NCI-H345 treated with DMSO at 0.1 percent for 48 hours (cell line): ENCODE measurements at regions not wholly inside any gene's neighbourhood (a gene's known extent, or its start where the extent isn't known, plus 50 kb on each side); places are given as distances from the start of the nearest gene placed in this dataset.

ENCODE experiments used
- DNase-seq: peaks from one replicate; lab custom pipeline; 2025; ENCODE audit not compliant: unreplicated experiment; lab: John Stamatoyannopoulos, UW

DNA sequence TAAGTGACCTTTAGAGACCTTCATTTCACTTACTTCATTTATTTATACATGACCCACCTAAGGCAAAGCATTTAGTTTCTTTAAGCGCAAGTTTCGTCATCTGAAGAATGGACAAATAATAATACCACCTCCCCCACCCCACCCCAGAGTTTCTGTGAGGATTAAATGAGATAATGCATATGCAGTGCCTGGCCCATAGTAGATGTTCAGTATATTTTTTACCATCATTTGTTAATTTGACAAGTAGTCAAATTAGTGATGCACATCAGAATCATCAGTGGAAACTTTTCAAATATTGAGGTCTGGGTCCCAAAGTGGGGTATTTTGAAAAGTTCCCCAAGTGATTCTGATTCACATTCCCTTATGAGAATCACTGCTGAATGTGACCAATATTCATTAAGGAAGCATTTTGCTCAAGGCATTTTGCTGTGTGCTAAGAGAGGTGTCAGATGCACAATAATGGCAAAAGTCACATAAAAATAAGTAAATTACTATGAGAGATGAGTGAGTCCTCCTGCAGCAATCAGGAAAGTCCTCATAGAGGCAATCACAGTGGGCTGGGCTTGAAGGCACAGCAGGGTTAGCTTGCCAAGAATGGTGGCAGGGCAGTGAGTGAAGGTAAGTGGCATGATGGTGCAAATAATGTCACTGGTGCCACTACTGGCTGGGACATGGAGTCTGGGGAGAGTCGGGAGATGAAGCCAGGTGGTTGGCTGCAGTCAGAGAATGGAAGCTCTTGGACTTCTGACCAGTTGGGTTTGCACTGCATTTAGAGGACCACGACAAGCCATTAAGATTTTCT, 244.1 kb downstream of the PTEN start:
- DNase-seq = no peak

DNA sequence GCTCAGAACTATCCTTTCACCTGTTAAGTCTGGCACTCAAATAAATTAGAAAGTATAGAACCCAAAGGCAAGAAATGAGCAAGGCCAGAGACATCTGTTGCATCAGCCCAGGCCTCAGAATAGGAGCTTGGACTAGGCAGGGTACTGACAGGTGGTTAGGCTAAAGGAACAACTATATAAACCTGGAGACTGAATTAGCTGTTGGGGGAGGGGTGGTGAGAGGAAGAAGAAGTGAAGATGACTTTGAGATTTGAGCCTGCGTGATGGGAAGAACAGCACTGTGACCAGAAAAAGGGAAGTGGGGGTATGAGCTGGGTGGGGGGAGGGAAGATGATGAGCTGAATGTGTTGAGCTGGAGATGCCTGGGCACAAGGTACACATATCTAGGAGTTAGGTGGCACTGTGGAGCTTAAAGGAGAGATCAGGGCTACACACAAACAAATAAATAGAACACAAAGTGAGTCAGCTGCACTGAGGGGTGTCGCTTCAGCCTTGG, 244.7 kb downstream of the PTEN start:
- DNase-seq = no peak

DNA sequence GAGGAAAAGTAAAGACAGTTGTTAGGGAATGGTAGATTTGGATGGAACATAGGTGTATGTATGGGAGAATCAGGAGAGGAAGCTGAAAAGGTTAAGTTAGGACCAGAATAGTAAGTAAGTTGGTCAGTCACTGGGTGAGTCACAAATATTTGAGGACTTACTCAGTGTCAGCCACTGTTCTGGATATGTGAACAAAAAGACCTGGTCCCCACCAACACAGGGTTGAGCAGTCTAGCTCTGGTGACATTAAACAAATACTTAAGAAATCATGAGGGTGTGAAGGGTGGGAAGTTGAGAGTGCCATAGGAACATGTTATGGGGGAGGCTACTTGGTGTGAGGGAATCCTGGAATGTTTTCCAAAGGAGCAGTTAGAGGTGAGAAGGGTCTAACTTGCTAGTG, 246.9 kb downstream of the PTEN start:
- DNase-seq = no peak

DNA sequence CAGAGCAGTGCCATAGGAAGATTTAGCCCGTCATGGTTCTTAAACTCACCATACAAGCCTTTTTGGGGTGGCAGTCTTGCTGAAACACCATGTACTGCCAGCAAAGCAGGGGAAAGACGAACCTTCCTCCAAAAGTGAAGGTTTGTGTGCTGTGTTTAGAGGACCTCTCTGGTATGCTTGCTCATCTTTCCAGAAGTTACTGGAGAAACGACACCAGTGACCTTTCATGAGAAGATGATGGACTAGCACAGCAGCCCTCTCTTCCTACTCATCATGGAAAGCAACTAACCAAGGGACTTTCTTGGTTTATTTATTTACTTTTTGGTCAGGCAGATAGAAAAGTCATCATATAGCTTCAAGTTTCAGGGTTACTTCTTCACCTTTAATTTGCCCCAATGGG, 247.4 kb downstream of the PTEN start:
- DNase-seq = no peak

DNA sequence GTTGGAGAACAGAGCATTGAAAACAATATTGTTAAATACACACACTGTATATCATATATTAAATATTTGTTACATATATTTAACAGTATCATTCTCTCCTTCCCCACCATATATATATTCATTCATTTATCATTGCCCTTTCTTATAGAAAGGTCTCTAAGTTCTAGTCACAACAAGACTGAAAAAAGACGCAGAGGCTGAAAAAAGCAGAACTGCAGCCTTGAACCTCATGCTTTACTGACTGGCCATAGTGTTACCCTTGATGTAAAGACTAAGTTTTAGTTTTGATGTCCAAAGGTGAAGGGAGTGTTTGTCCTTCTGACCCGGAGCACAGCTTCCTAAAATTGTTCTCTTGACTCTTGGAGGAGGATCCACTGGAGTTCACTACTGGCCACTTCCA, 247.9 kb downstream of the PTEN start:
- no peak for DNase-seq

DNA sequence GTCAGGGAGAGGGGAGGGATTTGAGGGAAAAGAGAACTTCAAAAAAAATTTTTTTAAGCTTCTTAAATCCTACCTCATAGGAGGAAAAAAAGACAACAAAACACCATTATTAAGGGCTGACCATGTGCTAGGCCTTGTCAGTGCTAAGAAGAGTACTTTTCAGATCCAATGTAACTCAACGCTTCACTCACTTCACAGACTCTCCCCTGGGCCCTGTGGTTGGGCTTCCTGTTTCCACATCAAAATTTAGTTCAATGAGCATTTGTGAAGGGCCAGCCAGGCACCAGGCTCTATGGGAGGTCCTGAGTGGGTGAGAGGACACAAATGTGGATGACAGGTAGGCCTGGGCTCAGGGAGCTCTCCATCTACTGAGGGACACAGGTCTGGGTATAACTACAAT, 249.8 kb downstream of the PTEN start:
- DNase-seq = no peak

DNA sequence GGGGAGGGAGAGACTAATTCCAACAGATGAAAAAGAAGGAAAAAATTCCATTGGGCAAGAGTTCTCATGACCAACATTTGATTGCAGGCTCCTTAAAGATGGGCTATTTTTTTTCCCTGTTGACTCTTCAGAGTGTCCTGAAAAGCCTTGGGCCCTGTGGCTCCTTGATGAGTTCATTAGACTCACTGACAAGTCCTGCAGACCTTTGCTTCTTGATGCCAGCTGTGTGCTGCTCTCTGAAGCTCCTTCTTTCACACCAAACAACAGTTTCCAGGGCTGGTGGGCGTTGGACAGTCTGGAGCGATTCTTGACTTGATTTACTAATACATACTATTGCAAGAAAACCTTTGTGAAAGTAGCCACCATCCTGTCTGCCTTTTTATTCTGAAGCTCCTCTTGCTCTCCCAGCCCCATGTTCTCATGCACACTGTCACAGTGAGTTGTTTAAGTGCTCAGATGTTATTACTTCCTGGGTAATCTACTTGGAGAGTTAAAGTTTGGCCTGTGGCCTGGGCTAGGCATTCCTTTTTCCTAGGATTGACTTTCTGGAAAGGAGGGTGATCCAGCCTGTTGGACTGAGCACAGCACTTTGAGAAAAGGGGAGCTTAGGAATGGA, 250.3 kb downstream of the PTEN start:
- no peak for DNase-seq

DNA sequence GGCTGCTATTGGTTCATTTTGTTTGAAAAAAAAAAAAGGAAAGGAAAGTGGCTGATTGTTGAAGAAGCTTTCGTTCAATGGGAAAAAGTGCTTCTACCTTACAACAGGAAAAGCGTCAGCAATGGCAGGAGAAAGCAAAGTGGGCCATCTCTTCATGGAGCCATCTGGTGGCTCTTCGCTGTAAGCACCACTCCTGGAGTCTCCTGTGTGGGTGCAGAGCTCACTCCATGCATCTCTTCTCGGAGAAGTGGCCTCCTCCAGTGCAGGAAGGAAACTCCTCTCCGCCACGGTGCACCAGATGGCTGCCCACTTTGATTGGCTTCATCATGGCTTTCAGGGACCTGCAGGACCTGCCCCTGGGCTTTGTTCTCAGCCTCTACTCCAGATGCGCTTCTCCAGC, 250.9 kb downstream of the PTEN start:
- peak; percentile 19 for DNase-seq

DNA sequence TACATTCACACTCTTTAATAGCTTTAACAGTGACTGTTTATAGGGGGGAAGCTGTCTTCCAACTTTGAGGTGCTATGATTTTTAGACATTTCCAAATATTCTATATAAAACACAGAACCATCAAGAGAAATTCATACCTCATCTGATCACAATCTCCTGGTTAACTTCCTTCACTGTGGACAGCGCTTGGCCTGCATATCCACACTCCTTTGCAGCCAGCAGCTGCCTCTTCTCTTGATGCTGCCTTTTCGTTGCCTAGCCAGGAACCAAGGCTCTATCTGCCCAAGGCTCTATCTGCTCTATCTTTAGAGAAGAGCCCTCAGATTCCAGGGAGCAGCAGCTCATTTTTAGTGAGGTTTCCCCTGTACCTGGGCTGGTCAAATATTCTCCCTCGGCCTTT, 252.0 kb downstream of the PTEN start:
- DNase-seq = no peak

DNA sequence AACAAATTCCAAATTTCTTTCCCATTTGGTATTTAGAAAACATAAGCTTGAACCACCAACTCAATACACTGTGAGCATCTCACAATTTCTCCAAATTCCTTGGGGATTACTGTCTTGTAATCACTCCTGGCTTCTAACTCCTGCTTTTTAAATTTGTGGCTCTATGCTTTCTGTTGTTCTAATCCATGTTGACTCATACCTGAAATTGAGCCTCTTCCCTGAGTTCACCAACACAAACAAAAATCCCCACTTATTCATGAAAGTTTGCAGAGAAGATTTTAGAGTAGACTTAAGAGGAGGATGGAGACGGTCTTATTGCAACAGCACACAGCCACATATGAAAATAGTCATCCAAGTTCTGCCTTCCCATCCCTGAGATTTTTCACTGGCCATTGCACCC, 252.5 kb downstream of the PTEN start:
- no peak for DNase-seq

DNA sequence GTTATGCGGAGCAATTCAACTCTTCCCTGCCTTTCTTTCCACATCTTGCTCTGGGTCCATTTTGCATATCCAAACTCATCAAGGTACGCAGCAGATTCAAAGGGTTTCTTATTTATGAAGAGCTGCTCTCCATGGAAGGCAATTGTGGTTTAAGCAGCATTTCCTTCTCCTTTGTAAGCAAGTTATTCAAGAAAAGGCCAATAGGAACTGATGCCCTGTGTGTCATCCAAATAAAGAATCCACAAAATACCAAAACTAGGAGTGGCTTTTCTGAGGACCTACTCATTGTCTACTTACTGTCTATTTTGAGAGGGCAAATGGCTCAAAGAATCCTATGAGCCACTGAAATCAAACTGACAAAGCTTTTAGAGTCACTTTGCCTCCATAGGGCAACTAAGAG, 253.1 kb downstream of the PTEN start:
- no peak for DNase-seq

DNA sequence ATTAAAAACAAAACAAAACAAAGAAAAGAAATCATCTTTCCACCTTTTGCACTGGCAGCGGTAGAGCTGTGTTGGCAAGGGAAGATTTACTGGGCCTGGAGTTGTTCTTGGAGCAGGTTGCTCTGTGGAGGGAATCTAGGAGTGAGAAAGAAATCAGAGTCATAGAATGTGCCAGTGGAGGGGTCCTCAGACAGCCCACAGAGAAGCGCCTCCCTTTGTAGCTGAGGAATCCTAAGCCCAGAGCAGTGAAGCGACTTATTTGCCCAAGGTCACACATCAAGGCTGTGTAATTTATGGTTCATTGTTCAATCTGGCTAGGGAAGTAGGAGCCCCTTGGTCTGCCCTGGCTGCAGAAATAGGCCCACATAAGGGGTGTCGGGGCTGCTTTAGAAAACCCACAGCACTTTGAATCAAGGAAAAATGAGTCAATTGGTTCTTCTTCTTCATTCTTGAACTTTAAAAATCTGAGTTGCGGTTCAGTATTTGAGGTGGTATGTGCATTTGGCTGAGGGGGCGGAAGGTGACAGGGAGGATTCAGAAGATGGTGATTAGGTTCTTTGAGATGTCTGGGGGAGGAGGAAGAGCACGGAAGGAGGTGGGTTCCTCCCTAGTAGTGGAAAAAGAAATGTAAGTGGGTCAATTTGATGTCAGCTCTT, 253.7 kb downstream of the PTEN start:
- no peak for DNase-seq

DNA sequence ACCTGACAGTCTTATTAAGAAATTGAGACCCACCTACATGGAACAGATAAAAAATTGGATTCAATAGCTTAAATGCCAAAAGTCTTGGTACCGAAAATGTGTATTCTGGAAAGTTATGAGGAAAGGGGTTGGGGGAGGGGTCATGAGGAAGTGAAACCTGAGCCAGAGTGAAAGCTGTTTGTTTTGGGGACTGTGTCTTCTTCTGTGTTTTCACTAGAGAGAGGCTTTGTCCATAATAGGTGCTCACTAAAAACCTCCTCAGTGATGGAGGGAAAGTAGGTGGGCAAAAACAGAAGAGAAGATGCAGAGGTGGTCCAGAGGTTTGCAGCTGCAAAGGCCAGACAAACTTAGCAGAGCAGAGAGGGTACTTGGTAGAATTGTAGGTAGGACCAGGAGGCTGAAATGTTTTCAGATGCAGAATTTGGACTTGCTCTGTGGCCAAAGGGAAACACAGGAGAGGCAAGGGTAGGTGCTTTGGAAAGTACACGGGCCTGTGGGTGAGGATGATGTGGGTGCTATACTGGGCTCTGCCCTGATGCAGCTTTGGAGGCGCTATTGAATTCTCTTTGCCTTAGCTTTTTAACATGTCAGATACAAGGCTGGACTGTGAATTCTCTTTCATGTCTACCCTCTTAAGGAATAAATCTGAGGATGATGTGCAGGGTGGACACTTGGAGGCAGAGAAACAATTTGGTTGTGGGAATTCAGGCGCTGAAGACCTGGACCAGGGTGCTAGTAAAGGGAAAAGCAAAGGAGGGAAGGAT, 254.6 kb downstream of the PTEN start:
- no peak for DNase-seq

DNA sequence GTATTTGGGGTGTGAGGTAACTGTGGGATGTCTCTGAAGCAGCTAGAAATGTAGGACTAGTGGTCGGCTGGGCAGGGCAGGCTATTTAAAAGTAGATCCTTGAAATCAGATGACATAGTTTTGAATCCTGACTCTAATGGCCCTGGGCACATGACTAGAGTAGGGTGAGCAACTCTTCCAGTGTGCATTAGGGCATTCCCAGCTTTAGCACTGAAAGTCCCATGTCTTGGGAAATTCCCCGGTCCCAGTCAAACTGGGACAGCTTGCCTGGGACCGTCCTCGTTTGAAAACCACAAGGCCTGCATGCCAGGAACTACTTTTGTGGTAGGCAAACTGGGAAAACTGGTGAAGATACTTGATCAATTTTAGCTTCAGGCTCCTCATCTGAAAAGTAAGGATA, 255.3 kb downstream of the PTEN start:
- no peak for DNase-seq

DNA sequence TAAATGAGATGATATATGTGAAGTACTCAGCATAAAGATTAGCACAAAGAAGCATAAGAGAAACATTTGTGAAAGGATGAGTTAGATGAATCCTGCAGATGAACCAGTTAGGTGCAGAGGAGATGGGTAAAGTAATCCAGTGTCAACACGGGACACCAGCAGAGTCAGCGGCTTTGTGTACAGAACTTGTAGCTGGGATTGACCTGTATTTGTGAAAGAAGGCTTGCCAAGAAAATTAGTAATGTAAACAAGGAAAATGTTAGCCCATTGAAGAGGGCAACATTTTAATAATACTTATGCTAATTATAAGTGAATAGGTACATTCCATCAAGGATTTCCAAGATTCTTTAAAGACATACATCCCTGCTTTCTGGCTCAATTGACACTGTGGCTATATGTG, 255.7 kb downstream of the PTEN start:
- DNase-seq = no peak

DNA sequence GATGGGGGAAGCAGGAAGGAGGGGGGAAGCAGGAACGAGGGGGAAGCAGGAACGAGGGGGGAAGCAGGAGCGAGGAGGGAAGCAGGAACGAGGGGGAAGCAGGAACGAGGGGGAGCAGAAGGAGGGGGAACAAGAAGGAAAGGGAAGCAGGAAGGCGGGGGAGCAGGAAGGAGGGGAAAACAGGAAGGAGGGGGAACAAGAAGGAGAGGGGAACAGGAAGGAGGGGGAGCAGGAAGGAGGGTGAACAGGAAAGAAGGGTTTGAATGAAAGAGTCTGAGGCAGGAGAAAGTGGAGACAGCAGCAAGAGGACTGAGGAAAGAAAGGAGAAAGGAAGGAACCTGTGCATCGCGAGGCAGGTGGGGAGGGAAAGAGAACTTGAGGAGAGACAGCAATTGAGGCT, 256.6 kb downstream of the PTEN start:
- no peak for DNase-seq

DNA sequence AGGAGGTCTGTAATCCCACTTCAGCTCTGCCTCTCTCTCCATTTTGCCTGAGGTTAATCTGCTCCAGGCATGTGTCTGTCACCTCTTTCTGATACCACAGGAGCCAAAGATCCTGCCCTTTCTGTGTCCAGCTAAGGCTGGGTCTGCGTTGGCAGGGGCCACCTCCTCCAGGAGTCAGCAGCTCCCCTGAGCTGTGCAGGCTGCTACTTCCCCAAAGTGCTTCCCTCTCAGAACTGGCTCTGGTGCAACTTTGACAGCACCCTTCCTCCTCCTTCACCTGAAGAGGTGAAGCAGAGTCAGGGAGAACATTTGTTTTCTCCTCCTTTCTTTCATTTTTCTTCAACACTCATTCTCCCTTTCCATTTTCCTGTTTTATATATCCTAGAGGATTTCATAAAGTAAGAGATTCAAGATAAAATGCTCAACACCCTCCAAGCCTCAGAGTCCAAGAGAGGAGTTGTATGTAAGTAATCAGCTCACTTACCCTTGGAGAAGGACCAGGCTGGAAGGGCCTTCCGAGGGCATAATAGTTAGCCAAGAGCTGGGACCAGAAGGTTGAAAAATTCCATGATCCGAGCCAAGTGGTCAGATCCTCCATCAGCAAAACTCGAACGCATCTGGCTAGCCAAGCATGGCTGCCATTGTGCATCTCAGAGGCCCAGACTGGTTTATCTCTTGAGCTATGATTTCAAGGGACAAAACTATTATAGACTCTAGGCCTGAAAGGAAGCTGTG, 257.3 kb downstream of the PTEN start:
- DNase-seq = no peak

DNA sequence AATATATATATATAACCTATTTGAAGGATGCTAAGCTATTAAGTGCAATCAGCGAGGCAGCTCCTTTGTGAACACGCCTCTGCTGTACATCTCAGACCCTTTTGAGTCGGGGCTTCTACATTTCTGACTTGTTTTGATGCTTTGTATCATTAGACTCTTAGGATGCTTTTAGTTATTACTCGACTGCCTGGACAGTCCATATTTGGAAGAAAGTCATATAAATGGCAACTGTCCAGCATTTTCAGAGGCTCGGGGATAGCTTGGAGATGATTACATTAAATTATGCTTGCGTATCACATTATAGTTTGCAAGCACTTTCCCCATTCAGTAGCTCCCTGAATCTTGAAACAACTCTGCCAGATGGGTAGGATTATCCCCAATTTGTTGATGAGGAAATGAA, 257.9 kb downstream of the PTEN start:
- DNase-seq = no peak

DNA sequence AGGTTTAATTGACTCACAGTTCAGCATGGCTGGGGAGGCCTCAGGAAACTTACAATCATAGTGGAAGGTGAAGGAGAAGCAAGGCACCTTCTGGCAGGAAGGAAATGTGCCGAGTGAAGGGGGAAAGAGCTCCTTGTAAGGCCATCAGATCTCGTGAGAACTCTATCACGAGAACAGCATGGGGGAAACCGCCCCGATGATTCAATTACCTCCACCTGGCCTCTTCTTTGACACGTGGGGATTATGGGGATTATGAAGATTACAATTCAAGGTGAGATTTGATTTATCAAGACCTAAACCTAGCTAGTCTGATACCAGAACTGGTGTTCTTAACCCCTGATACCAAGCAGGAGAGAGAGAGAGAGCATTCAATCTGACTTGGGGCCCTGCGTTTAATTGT, 258.7 kb downstream of the PTEN start:
- no peak for DNase-seq

DNA sequence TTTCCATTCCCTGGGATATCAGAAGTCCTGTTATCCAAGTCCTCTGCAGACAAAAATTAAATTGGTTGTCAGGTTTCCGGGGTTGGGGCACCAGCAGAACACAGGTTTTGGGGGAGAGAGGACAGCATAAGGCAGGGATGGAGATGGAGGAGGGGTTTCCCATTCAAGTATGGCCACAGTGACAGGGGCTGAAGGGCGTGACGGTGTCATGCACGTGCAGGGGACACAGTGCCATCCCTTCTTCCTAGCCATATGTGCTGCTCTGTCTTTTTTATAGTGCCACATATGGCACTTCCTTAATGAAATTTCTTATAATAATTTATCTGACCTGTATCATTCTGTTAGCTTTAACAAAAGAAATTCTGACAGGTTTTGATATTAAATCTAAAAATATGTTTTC, 259.2 kb downstream of the PTEN start:
- no peak for DNase-seq

DNA sequence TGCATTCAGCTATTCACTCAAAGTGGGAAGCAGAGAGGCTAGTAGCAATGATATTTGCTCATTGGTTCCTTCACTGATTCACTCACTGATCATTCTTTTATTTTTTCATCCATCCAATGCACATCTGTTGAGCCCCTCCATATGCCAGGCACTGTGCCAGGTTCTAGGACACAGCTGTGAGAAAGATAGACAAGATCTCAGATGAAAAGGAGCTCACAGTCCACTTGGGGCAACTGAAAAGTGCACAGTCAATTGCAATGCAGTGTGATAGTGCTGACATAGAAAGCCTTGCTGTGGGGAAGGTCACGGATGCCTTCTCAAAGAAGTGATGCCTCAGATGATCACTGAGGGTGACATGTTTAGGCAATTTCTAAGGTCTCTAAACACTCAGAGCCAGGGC, 262.3 kb downstream of the PTEN start:
- DNase-seq = no peak
